Esophagus mucosa (tissue), 1 donor: ENCODE measurements at regions not wholly inside any gene's neighbourhood (a gene's known extent, or its start where the extent isn't known, plus 50 kb on each side); places are given as distances from the start of the nearest gene placed in this dataset.
A peak's percentile ranks its signal among the peaks of the same experiment; 100 is the strongest.
"Not testable (repeated sequence)": the region's sequence is repeated elsewhere in the genome, so short reads cannot be mapped to it uniquely, and the experiment has no call there.

Experiments
- ATAC-seq: fragments of 200-7000 bp; cut with Tn5 transposase; one replicate; pipeline ENCODE4 v1.9.1; 2020
- donor health status: DM: yes; HTN: yes; CAD: no.

GRCh38 chr3:187852842-187853730 is 107.8 kb upstream of the BCL6 start:
- peak; percentile 87 for ATAC-seq

GRCh38 chr3:187855131-187855530 is 109.9 kb upstream of the BCL6 start:
- no peak for ATAC-seq

- no peak for ATAC-seq
Measured at GRCh38 chr3:187856555-187856954, 111.3 kb upstream of the BCL6 start.

GRCh38 chr3:187858041-187858440 is 112.8 kb upstream of the BCL6 start:
- no peak for ATAC-seq

- no peak for ATAC-seq
Measured at GRCh38 chr3:187858711-187859110, 113.4 kb upstream of the BCL6 start.

GRCh38 chr3:187862701-187863277 is 117.5 kb upstream of the BCL6 start:
- ATAC-seq = not testable (repeated sequence)

- ATAC-seq = no peak
Measured at GRCh38 chr3:187870360-187871203, 125.3 kb upstream of the BCL6 start.

GRCh38 chr3:187871204-187871591 is 125.9 kb upstream of the BCL6 start:
- ATAC-seq = no peak

GRCh38 chr3:187871848-187872247 is 126.6 kb upstream of the BCL6 start:
- ATAC-seq = no peak

- no peak for ATAC-seq
Measured at GRCh38 chr3:187873843-187874242, 128.6 kb upstream of the BCL6 start.

GRCh38 chr3:187875863-187876262 is 130.6 kb upstream of the BCL6 start:
- no peak for ATAC-seq

- peak; percentile 53 for ATAC-seq
Measured at GRCh38 chr3:187878772-187879518, 133.7 kb upstream of the BCL6 start.

GRCh38 chr3:187880441-187880840 is 135.2 kb upstream of the BCL6 start:
- ATAC-seq = no peak

GRCh38 chr3:187880851-187881250 is 135.6 kb upstream of the BCL6 start:
- ATAC-seq = no peak

GRCh38 chr3:187888701-187889100 is 143.4 kb upstream of the BCL6 start:
- no peak for ATAC-seq

GRCh38 chr3:187889106-187889505 is 143.8 kb upstream of the BCL6 start:
- ATAC-seq = no peak

- no peak for ATAC-seq
Measured at GRCh38 chr3:187889601-187890404, 144.5 kb upstream of the BCL6 start.

GRCh38 chr3:187890405-187890752 is 145.1 kb upstream of the BCL6 start:
- not testable (repeated sequence) for ATAC-seq

- no peak for ATAC-seq
Measured at GRCh38 chr3:187896646-187897045, 151.4 kb upstream of the BCL6 start.

GRCh38 chr3:187899246-187899645 is 154.0 kb upstream of the BCL6 start:
- ATAC-seq = no peak

- no peak for ATAC-seq
Measured at GRCh38 chr3:187900993-187901755, 155.9 kb upstream of the BCL6 start.
